Neutrophil (primary cell): ENCODE measurements at regions not wholly inside any gene's neighbourhood (a gene's known extent, or its start where the extent isn't known, plus 50 kb on each side); places are given as distances from the start of the nearest gene placed in this dataset.

Experiments used
- H3K27ac ChIP-seq: fragments of 200-600 bp; sonication (generic); 2 replicates; pipeline ENCODE4 v1.5.1; 2016; ENCODE audit warnings: mild to moderate bottlenecking, moderate library complexity
- H3K27me3 ChIP-seq: fragments of 200-600 bp; sonication (generic); 2 replicates; pipeline ENCODE4 v1.6.0; 2016; ENCODE audit warnings: mild to moderate bottlenecking
- H3K36me3 ChIP-seq: fragments of 200-600 bp; sonication (generic); 2 replicates; pipeline ENCODE4 v1.5.1; 2017
- H3K4me1 ChIP-seq, 2 experiments: fragments of 200-600 bp in 1 of 2; sonication (generic) in 1 of 2; 1 replicate in 1 of 2; 2 replicates in 1 of 2; pipeline versions ENCODE4 v1.5.1 to v1.6.1; 2013 to 2016; ENCODE audit warnings: low read depth in 1 of 2, low read length in 1 of 2, mild to moderate bottlenecking in 1 of 2, moderate library complexity in 1 of 2; ENCODE audit not compliant: control insufficient read depth in 1 of 2, insufficient read depth in 1 of 2
- H3K4me3 ChIP-seq, 2 experiments: fragments of 200-600 bp in 1 of 2; sonication (generic) in 1 of 2; 1 replicate in 1 of 2; 2 replicates in 1 of 2; pipeline ENCODE4 v1.5.1; 2013 to 2016; ENCODE audit warnings: low read depth in 1 of 2, low read length in 1 of 2, mild to moderate bottlenecking in 1 of 2, moderate library complexity in 1 of 2
- H3K9me3 ChIP-seq: fragments of 200-600 bp; sonication (generic); 2 replicates; pipeline ENCODE4 v1.5.1; 2016
- TF ChIP-seq, protein P1 (sequence below): fragments of 200-600 bp; sonication (generic); IDR thresholded peaks from 2 replicates; pipeline ENCODE4 v1.5.1; 2016; ENCODE audit warnings: antibody characterized with exemption

GRCh38 chr5:2158767-2159166, 276.0 kb upstream of the IRX4 start:
- no peaks in the 10 kb centered on the region for H3K36me3 ChIP-seq
- no peak overlapping the region for H3K4me3 ChIP-seq
- H3K4me1 ChIP-seq: no peaks in the 10 kb centered on the region
- H3K9me3 ChIP-seq: no peaks in the 10 kb centered on the region
- no peak overlapping the region for H3K27ac ChIP-seq
- H3K27me3 ChIP-seq: no peaks in the 10 kb centered on the region
- TF ChIP-seq, protein P1, sequence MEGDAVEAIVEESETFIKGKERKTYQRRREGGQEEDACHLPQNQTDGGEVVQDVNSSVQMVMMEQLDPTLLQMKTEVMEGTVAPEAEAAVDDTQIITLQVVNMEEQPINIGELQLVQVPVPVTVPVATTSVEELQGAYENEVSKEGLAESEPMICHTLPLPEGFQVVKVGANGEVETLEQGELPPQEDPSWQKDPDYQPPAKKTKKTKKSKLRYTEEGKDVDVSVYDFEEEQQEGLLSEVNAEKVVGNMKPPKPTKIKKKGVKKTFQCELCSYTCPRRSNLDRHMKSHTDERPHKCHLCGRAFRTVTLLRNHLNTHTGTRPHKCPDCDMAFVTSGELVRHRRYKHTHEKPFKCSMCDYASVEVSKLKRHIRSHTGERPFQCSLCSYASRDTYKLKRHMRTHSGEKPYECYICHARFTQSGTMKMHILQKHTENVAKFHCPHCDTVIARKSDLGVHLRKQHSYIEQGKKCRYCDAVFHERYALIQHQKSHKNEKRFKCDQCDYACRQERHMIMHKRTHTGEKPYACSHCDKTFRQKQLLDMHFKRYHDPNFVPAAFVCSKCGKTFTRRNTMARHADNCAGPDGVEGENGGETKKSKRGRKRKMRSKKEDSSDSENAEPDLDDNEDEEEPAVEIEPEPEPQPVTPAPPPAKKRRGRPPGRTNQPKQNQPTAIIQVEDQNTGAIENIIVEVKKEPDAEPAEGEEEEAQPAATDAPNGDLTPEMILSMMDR: no peak

- Histone ChIP-seq H3K36me3 (no peaks in the 10 kb centered on the region), H3K4me3 (no peak overlapping the region), H3K27ac (no peak overlapping the region), H3K27me3 (no peaks in the 10 kb centered on the region), H3K4me1 (no peaks in the 10 kb centered on the region), H3K9me3 (no peaks in the 10 kb centered on the region)
- TF ChIP-seq, protein P1: no peak
Measured at GRCh38 chr5:2158109-2158508, 275.4 kb upstream of the IRX4 start.

DNA sequence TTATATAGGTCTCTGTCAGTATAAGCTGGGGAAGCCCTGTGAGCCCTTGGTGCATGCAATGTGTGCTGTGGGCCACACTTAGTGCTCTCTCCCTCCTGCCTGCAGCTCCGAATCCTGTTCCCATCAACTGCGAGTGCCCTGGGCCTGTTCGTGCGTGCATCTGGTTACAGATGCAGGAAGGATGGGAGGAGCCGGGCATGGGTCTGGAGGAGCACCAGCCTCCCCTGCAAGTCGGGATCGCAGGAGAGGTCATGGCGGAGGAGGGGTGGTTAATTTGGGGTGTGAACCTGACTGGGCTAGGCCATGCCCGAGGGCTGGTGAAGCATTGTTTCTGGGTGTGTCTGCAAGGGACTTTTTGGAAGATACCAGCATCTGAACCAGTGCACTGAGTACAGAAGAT, 274.6 kb upstream of the IRX4 start:
- no peaks in the 10 kb centered on the region for H3K36me3 ChIP-seq
- H3K27me3 ChIP-seq: no peaks in the 10 kb centered on the region
- H3K4me1 ChIP-seq: no peaks in the 10 kb centered on the region
- no peak overlapping the region for H3K4me3 ChIP-seq
- TF ChIP-seq, protein P1: no peak
- no peaks in the 10 kb centered on the region for H3K9me3 ChIP-seq
- H3K27ac ChIP-seq: no peak overlapping the region

DNA sequence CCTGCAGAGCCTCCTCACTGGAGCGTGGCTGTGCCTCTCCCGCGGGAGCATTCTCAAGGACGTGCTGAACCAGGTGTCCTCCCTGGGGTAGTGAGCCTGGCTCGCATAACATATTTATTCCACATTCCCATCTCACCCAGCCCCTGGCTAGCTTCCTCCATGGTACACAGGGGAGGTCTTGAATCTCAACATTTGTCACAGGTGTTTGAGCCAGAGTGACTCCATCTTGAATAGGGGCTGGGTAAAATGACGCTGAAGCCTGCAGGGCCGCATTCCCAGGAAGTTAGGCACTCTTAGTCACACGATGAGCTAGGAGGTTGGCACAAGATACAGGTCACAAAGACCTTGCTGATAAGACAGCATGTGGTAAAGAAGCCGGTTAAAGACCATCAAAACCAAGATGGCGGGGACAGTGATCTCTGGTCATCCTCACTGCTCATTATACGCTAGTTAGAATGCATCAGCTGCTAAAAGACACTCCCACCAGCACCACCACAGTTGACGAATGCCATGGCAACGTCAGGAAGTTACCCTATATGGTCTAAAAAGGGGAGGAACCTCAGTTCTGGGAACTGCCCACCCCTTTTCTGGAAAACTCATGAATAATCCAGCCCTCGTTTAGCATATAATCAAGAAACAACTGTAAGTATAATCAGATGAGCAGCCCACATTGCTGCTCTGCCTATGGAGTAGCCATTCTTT, 273.8 kb upstream of the IRX4 start:
- no peaks in the 10 kb centered on the region for H3K9me3 ChIP-seq
- TF ChIP-seq, protein P1: no peak
- H3K4me1 ChIP-seq: no peaks in the 10 kb centered on the region
- no peaks in the 10 kb centered on the region for H3K27me3 ChIP-seq
- no peaks in the 10 kb centered on the region for H3K36me3 ChIP-seq
- H3K27ac ChIP-seq: no peak overlapping the region
- no peak overlapping the region for H3K4me3 ChIP-seq

DNA sequence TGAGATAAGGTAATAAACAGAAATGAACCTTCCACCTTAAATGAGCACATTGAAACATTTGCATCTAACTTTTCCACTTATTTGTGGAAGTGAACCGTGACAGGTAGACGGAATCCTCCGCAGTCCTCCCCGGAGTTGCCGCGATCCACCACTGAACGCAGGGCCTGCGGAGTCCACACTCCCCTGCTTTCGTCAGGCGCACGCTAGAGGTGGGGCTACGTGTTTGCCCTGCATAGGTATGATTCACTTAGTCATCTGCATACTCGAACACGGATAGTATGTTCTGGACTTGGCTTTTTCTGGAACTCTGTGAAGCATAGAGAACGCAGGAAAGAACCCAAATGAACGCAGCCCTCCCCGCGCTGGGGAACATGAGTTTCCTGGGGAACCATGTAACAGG, 272.8 kb upstream of the IRX4 start:
- H3K4me1 ChIP-seq: no peaks in the 10 kb centered on the region
- no peaks in the 10 kb centered on the region for H3K9me3 ChIP-seq
- no peak overlapping the region for H3K4me3 ChIP-seq
- TF ChIP-seq, protein P1: no peak
- no peaks in the 10 kb centered on the region for H3K27me3 ChIP-seq
- H3K36me3 ChIP-seq: no peaks in the 10 kb centered on the region
- H3K27ac ChIP-seq: no peak overlapping the region
